ENCODE measurements at regions not wholly inside any gene's neighbourhood (a gene's known extent, or its start where the extent isn't known, plus 50 kb on each side); places are given as distances from the start of the nearest gene placed in this dataset.

GRCh38 chr7:42311195-42311594 lies 74.2 kb upstream of the GLI3 start:
- no peaks in the 10 kb centered on the region for H3K9me3 ChIP-seq (ENCODE audit: low read length)
- no peak overlapping the region for H3K4me3 ChIP-seq (ENCODE audit: low read length)
- H3K36me3 ChIP-seq (ENCODE audit: insufficient read depth, low read length): no peaks in the 10 kb centered on the region
- peaks cover 12% of the 10 kb centered on the region for H3K4me1 ChIP-seq (ENCODE audit: insufficient read depth, low read length)
- no peak overlapping the region for H2AFZ ChIP-seq (ENCODE audit: low read depth, low read length)
- no peaks in the 10 kb centered on the region for H3K27me3 ChIP-seq (ENCODE audit: insufficient read depth, low read length)

- no peaks in the 10 kb centered on the region for H3K36me3 ChIP-seq (ENCODE audit: insufficient read depth, low read length)
- H3K9me3 ChIP-seq (ENCODE audit: low read length): no peaks in the 10 kb centered on the region
- H3K4me1 ChIP-seq (ENCODE audit: insufficient read depth, low read length): no peaks in the 10 kb centered on the region
- no peaks in the 10 kb centered on the region for H3K27me3 ChIP-seq (ENCODE audit: insufficient read depth, low read length)
- H3K4me3 ChIP-seq (ENCODE audit: low read length): no peak overlapping the region
- H2AFZ ChIP-seq (ENCODE audit: low read depth, low read length): no peak overlapping the region
Observed at GRCh38 chr7:42292991-42293521, 56.0 kb upstream of the GLI3 start.

- Histone ChIP-seq H3K27me3 (ENCODE audit: insufficient read depth, low read length) (no peaks in the 10 kb centered on the region), H3K4me1 (ENCODE audit: insufficient read depth, low read length) (no peaks in the 10 kb centered on the region), H3K36me3 (ENCODE audit: insufficient read depth, low read length) (no peaks in the 10 kb centered on the region), H2AFZ (ENCODE audit: low read depth, low read length) (no peak overlapping the region), H3K9me3 (ENCODE audit: low read length) (no peaks in the 10 kb centered on the region), H3K4me3 (ENCODE audit: low read length) (no peak overlapping the region)
Observed at GRCh38 chr7:42289473-42289872, 52.5 kb upstream of the GLI3 start.
